GOT3 (cell line): ENCODE measurements at regions not wholly inside any gene's neighbourhood (a gene's known extent, or its start where the extent isn't known, plus 50 kb on each side); places are given as distances from the start of the nearest gene placed in this dataset.
"Not testable (repeated sequence)": the region's sequence is repeated elsewhere in the genome, so short reads cannot be mapped to it uniquely, and the experiment has no call there.

Experiments used
- DNase-seq: peaks from one replicate; lab custom pipeline; 2025; ENCODE audit warnings: mixed read lengths; lab: John Stamatoyannopoulos, UW

DNA sequence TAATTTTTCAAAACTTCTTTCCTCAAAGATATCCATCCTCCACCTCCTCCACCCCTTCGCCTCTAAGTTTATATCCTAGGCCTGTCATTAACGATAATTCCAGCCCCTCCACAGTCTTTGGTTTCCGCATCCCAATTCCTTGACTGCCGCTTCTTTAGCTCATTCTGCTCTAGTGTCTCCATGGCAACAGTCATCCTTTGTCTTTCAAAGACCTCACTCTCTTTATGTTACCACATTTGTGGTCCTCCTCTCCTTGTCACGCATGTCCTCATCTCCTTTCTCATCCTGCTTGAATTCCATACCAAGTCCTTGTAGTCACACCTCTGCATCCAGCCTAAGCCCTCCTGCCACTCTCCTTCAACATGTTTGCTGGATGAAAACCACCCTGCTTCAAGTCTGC is 511.2 kb upstream of the KLF6 start:
- no peak for DNase-seq

DNA sequence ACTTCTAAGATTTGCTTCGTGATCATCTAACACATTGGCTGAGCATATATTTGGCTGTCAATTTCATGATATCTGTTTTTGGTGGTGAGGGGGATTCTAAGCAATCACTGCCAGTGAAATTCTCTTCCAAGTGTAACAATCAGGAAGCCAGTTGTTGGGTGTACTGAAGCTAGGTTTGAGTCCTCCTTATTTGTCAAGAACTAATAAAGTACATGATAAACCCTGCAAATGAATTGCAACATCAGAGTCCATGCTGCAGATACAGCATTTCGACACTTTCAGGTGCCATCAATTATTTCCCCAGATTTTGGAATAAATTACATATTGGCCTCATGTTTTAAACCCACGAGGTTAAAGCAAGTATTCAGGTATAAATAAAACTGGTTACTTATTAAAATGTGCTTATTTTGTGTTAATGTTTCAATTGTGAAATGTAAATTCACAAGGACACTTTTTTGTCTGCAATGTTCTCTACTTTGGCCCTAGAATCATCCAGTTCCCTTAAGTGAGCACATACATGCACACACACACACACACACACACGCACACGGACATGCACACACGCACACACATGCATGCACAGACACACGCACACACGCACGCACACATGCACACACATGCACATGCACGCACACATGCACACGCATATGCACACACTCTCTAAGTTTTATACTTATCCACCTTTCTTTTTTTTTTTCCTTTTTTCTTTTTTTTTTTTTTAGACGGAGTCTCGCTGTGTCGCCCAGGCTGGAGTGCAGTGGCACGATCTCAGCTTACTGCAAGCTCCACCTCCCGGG is 510.2 kb upstream of the KLF6 start:
- DNase-seq: no peak

DNA sequence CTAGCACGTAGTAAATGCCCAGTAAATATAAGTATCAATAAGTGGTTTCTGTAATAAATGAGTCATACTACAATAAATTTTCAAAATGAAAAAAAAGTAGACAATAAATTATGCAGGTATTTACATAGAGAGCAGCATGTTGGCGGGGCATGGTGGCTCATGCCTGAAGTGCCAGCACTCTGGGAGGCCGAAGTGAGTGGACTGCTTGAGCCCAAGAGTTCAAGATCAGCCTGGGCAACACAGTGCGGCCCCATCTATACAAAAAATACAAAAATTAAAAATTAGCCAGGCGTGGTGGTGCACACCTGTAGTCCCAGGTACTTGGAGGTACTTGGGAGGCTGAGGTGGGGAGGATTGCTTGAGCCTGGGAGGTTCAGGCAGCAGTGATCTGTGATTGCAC is 509.3 kb upstream of the KLF6 start:
- no peak for DNase-seq

DNA sequence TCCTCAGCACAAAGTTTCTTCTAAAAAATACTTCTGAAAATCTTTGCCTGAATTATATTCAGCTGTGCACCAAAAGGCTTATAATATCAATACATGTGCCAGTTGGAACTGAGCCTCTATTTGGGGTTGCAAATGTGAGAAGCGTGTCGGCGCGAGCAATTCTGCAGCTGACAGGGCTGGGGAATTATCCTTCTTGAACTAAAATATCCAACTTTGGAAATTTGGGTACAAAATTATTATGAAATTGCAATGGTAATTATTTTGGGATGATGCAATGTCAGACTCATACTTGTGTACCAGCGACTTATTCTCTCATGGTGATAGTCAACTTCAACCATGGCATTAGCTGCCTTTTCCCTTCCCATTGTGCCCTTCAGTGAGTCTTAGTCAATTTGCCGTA is 507.0 kb upstream of the KLF6 start:
- no peak for DNase-seq

DNA sequence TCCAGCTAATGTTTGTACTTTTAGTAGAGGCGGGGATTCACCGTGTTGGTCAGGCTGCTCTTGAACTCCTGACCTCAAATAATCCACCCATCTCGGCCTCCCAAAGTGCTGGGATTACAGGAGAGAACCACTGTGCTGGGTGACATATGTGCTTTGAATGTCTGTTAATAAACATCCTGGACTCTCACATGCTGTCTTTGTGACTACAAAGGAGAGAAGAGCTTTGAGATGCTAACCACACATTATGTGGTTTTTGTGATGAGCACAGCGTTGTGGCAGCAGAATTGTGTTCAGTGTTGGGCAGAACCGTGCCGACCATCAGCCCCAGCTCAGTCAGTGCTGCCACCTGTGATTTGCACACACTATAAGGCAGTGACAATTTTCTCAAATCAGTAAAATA is 500.1 kb upstream of the KLF6 start:
- DNase-seq: no peak

DNA sequence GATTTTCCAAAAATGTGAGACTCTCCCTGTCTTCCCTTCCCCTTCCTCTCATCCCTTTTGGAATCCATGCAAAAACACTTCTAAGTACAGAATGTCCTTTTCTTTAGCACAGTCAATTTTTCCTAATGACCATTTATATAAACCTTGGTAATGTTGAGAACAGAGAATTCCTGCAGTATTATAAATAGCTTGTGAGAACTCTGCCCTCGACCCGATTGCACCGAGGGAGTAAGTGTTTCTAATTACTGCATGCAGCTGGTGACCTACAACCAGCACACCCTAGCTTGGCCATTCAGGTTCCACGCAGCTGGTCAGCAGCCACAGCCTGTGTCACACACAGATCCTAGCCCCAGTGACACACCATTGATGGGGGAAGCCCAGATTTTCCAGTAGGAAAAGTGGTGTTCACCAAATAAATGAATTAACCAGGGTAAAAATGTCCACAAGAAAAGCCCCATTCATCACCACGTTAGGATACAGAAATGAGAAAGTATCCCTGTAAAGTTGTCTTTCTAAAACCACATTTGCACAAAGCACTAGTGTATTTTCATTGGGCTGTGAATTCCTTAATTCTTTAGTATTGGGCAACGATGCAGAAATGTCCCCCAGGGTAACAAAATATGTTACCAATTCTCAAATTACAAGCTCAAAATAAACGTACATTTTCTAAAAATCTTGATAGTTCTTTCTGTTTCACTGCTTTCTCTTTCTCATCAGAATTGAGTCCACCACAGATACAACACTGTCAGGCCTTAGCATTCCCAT is 499.0 kb upstream of the KLF6 start:
- DNase-seq: no peak

DNA sequence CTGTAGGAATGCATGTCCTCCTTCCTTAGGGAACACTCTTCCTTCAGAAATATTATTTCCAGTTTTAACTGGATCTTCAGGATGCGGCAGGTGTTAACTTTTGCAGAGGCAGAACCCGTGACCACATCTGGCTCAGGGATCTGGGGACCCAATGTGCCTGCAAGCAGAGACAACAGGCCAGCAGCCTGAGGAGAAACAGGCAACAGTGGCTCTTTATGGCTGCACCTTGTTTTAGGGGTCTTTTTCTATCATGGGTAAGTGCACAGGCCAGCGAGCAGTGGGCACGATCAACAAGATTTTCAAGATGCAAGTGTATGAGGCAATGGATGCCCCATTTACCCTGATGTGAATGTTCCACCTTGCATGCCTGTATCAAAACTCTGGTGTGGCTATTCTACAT is 497.5 kb upstream of the KLF6 start:
- no peak for DNase-seq

DNA sequence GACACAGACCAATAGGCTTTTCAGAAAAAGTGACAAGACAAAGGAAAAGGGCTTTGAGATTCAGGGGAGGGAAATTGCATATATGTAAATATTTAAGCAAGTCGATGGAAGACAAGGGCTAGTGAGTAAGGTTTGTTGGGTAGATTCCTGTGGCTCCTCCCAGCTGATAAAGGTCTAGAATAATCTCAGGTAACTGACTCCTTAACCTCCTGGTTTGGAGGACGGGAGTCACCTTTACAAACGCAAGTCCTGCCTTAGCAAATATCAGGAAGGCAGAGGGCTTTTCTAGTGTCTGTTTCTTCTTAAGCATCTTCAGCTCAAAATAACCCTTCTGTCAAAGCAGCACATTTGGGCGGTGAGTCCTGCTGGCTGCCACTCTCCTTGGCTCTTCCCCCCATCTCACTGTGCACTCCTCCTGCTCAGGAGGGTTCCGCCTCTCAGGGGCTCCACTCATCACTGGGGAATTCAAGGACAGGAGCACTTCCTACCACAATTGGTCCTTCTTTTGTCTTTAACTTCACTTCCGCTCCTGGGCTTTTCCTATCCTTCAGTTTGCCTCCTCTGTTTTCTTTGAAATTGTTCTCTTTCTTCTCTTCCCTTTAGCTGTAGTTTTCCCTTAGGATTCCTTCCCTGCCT is 496.3 kb upstream of the KLF6 start:
- no peak for DNase-seq

DNA sequence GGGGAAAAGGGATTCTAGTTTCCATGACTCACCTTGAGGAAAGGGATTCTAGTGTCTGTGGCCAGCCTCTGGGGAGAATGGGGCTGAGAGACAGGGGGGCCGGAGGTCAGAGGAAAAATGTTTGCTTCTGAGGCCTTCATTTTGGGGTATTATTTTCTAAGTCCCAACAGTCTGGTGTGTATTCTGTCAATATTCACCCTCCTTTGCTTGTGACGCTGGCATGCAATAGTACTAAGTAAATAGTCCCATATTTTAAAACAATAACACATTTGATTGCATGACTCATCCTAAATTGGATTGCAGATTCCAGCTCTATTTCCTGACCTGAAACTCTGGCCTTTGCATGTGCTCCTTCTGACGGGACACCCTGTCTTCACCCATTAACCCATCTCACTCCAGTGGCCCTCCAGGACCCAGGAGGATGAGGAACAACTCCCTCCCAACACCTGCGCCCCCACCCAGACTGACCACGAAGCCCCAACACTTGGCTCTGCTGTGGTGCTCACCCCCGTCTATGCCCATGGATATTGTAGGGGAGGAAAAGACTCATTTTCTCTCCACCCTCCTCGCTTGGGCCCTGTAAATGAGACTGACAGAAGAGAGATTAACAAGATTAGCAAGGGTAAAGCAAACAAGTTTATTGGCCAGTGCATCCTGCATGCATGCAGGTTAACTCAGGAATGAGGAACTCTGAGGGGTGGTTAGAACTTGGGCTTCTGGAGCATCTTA is 495.6 kb upstream of the KLF6 start:
- no peak for DNase-seq

DNA sequence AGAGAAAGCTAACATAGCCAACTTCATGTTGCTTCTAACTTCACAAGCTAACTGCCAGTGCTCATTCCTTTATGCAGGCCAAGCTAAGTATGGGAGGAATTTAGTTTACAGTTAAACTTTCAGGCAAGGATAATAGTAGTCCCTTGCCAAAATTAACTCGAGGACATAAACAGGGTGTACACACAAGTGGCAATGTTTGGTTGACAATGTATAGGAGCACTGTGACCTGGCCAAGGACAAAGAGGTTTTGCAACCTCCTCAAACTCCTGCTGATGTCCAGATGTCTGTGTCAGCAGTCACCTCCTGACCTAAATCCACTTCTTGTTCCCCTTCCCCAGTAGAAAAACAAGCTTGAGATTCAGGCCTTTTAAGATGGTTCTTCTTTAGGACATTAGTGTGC is 494.6 kb upstream of the KLF6 start:
- no peak for DNase-seq

DNA sequence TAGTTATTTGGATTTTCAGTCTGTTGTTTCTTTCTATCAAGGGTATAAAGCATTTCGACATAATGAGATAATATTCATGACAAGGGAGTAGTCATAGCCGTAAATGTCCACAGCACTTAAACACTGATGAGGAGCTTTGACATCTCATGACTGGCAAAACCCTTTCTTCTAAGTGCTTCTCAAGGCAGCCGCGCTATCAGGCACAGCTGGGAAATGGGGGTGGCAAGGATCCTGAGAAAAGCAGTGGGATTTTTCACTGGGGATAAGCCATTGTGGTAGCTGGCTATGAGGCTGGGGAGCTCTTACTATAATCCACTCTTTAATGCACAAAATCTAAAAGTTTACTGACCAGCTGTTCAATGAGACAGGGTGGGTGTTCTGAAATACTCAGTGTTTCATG is 493.2 kb upstream of the KLF6 start:
- no peak for DNase-seq

DNA sequence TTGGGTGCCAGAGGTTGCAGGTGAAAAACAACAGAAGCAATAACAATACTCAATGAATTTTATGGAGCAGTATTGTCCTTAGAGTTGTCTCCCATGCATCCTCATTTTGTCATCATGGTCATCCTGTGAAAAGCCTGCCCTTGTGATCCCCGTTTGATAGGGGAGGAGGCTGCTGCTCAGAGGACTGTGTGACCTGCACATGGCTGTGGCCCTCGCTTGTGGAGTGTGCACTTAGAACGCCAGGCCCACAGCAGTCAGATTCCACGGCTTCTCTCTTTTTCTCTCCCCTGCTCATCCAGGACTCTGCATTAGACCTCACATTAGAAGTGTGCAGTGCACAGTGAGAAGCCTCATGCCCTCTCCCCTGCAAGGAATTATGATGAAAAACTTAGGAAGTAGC is 491.1 kb upstream of the KLF6 start:
- DNase-seq: no peak

DNA sequence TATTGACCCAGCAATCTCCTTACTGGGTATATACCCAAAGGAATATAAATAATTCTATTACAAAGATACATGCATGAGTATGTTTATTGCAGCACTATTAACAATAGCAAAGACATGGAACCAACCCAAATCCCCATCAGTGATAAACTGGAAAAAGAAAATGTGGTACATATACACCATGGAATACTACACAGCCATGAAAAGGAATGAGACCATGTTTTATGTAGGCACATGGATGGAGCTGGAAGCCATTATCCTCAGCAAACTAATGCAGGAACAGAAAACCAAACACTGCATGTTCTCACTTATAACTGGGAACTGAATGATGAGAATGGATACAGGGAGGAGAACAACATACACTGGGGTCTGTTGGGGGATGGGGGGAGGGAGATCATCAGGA is 489.7 kb upstream of the KLF6 start:
- not testable (repeated sequence) for DNase-seq

DNA sequence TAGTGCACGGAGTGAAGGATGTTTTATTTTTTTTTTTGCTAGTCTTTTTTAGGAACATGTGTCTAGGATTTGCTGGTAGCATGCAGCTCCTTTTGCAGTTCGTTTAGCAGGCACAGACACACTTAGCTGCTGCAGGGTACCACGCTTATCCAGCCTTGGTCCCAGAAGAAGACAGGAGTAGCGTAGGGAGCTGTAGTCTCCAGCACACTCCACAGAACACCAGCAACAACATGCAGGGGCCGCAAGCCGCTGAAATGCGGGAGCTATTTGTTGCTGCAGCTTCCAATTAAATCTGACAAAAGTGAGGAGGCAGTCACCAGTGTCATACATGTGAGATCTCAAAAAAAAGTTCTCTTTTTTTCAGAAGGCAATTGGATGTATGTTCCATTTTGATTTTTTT is 486.2 kb upstream of the KLF6 start:
- no peak for DNase-seq

DNA sequence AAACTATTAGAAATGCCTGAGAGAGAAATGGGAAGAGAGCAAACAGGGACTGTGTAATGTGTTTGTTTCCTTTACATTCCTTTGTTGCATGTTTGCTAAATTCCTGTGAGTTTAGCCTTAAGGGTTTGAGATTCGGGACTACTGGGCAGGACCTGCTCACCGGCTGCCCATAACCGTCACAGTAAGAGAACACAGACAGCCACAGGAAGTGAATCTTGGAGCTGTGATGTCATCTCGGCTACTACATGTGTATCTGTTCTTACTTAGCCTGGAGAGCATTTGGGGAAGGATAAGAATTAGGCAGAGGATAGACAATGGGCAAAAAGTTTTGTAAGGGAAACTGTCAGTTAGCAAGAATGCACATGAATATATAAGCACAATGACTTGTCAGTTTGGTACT is 485.1 kb upstream of the KLF6 start:
- DNase-seq: no peak

DNA sequence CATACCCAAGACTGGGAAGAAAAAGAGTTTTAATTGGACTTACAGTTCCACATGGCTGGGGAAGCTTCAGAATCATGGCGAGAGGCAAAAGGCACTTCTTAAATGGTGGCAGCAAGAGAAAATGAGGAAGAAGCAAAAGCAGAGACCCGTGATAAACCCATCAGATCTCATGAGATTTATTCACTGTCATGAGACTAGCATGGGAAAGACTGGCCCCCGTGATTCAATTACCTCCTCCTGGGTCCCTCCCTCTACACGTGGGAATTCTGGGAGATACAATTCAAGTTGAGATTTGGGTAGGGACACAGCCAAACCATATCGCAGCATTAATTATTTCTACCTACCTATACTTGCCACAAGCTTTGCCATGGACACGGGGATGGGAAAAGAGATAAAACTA is 483.5 kb upstream of the KLF6 start:
- DNase-seq: not testable (repeated sequence)

DNA sequence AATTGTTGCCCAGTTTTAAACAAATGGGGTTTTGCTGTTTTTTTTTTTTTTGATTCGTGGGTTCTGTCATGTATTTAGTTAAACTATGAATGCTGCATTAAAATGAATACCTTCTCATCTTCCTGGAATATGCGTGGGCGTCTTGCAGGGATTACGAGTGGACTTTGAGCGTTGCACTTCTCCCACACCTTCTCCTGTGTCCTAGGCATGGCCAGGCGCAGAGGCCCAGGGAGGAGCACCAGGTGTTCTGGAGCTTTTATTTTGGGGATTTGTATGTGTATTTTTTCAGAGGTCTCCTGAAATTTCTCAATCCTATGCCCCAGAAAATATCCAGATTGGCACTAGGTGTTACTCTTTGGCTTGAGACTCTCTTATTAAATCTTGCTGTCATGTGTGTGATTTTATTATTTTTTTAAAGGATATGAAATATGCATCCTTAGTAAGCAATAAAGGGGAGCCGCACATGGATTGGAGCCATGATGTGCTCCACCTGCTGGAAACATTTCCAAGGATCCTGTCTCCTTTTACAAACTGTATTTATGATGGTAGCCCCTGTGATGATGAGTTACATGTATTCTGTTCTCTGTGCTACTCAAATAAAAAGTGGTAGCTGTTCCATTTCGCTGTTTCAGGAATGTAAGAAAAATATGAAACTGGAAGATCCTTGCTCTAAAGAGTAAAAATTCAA is 482.2 kb upstream of the KLF6 start:
- DNase-seq: no peak

DNA sequence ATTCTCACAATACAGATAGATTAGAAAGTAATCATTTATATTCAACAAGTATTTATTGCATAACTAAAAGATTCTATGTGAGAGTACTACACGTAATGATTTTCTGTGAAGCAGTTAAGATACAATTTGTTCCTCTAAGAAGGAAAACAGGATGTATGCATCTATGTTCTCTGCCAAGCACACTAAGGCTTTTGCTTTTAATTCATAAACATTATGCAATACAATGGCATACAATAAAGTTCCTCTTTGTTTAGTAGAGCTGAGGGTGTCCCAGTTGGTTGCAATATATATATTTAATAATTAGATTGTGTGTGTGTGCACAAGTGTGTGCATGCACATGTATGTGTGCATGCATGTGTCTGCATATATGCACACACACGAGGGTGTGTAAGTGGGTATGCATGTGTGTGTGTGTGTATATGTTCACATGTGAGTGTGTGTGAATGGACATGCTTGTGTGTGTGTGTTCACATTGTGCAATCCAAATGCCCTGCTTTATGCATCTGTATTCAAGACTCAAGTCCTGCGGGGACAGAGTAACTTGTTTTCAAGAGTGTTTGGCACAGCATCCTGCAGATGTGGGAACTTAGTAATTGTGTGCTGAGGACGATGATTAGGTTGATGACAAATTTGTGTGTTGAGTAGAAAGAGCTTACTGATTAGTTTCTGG is 481.5 kb upstream of the KLF6 start:
- no peak for DNase-seq

DNA sequence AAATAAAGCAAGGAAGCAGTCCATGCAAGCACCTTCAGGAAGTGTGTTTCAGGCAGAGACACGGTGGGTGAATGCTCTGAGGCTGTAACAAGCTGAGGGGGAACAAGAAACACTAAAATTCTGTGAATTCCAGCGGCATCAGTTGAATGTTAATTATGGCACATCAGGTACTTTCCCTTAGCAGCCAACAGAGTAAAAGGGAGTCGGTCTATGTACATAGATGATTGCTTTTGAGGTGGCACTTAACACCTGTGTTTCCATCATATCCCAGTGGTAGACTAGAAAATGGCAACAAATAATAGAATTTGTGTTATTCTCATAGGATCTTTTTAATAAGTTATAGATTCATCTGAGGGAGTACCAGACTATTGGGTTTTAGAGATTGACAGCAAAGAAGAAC is 481.0 kb upstream of the KLF6 start:
- DNase-seq: no peak

DNA sequence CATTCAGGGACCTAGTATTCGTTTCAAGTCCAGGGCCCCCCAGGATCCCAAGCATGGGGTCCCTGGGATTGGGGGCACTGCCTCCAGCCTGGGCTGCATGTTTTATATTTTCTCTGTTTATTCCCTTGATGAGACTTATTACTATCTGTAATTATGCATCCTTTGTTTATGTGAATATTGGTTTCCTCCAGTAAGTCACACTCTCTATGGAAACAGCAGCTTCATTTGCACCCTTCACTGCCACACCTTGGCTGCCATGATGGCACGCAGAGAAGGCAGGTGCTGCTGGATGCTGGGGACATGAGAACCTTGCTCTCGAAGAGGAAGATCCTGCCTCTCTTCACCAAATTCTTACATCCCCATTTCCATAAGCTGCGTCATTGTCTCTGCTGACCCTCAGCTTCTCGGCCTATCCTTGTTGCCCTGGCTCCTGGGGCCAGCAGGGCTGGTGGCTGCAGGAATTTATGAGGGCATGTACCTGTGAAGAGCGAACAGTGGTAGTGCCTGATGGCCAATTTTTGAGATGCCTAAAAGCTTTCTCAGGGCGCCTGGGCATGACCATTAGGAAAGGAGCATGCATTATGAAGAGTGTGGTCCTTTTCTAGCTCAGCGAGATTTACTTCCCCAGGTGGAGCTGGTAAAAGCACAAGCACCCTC is 479.3 kb upstream of the KLF6 start:
- no peak for DNase-seq

DNA sequence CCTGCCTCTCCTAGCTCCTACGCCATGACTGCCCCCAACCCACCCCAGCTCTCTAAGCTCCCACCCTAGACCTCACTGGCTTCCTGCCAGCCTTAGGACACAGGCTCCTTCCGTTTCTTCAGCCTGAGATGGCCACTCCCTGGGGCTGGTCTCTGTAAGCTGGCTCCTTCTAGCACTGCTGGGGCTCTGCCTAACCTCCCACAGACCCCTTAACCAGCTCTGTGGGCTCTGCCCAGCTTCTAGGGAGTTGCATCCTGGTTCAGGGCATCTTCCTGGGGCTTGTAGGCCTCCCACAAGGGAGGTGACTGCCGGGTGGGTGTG is 478.6 kb upstream of the KLF6 start:
- no peak for DNase-seq
